ENCODE measurements at regions not wholly inside any gene's neighbourhood (a gene's known extent, or its start where the extent isn't known, plus 50 kb on each side); places are given as distances from the start of the nearest gene placed in this dataset.

DNA sequence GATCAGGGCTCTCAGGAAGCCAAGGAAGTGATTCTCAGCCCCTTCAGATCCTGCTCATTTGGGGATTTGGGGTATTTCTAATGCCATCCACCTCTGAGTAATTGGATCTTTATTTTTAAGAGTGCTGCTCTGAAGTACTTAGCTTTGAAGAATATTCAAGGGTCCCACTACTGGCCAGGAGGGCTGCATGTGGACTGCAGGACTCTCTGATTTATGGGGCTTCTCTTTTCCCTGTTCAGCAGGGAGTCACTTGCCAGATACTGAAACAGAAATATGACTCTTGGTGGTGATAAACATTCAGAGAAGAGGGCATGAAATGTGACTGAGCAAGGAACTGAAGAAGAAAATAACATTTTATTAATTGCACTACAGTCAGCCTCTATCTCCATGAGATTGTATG lies 138.5 kb downstream of the MTX2 start:
- H3K4me3 ChIP-seq: no peak overlapping the region
- no peaks in the 10 kb centered on the region for H3K79me2 ChIP-seq (ENCODE audit: low read depth)
- H3F3A ChIP-seq (ENCODE audit: insufficient read depth, low read depth): no peaks in the 10 kb centered on the region
- intact Hi-C loops (cut with micrococcal nuclease; ENCODE audit: unreplicated experiment): loop anchor here (1.0 kb wide), 1 partner anchor 7 kb away; no protein-coding TSS in a partner anchor
- no peaks in the 10 kb centered on the region for H3K9me2 ChIP-seq (ENCODE audit: insufficient read depth)
- DNase-seq: no peak
- no TSS peak for BruUV-seq (replicated peaks)
- TF ChIP-seq EZH2 (IDR thresholded peaks at IDR 0.05; ENCODE audit: low read depth): no peak
- TF ChIP-seq CTCF (conservative IDR thresholded peaks at IDR 0.05): no peak
- H3K36me3 ChIP-seq (ENCODE audit: low read depth): no peaks in the 10 kb centered on the region
- H4K20me1 ChIP-seq (ENCODE audit: insufficient read depth): no peaks in the 10 kb centered on the region
- no peaks in the 10 kb centered on the region for H3K9me3 ChIP-seq (ENCODE audit: insufficient read depth, low read depth)
- ChIA-PET POLR2A (ENCODE audit: unreplicated experiment) (no interaction called here), CTCF (no interaction called here)
- H3K27me3 ChIP-seq (ENCODE audit: insufficient read depth, low read depth): no peaks in the 10 kb centered on the region
- no peak overlapping the region for H3K4me2 ChIP-seq
- no peaks in the 10 kb centered on the region for H3K4me1 ChIP-seq (replicated peaks; ENCODE audit: insufficient read depth)
- no peak overlapping the region for H3K27ac ChIP-seq
- H2AFZ ChIP-seq: no peak overlapping the region

- Histone ChIP-seq H3K27ac (no peak overlapping the region), H3K4me3 (no peak overlapping the region), H2AFZ (no peak overlapping the region), H3F3A (ENCODE audit: insufficient read depth, low read depth) (no peaks in the 10 kb centered on the region), H3K27me3 (ENCODE audit: insufficient read depth, low read depth) (no peaks in the 10 kb centered on the region), H3K79me2 (ENCODE audit: low read depth) (no peaks in the 10 kb centered on the region), H3K9me3 (ENCODE audit: insufficient read depth, low read depth) (no peaks in the 10 kb centered on the region), H3K4me1 (replicated peaks; ENCODE audit: insufficient read depth) (no peaks in the 10 kb centered on the region), H3K9me2 (ENCODE audit: insufficient read depth) (peaks cover 3% of the 10 kb centered on the region; the same call in 1 of the 2 replicates), H3K4me2 (no peak overlapping the region), H4K20me1 (ENCODE audit: insufficient read depth) (no peaks in the 10 kb centered on the region), H3K36me3 (ENCODE audit: low read depth) (no peaks in the 10 kb centered on the region)
- BruUV-seq (replicated peaks): no TSS peak
- intact Hi-C loops (cut with micrococcal nuclease; ENCODE audit: unreplicated experiment): no loop called here
- ChIA-PET POLR2A (ENCODE audit: unreplicated experiment) (no interaction called here), CTCF (no interaction called here)
- TF ChIP-seq CTCF (conservative IDR thresholded peaks at IDR 0.05) (no peak), EZH2 (IDR thresholded peaks at IDR 0.05; ENCODE audit: low read depth) (no peak)
- peak in 1 of 2 experiments; percentile 20 for DNase-seq
These were observed 140.4 kb downstream of the MTX2 start for GRCh38 chr2:176409671-176410070.

GRCh38 chr2:176412136-176412535 lies 142.9 kb downstream of the MTX2 start:
- Histone ChIP-seq H2AFZ (no peak overlapping the region), H3K4me1 (replicated peaks; ENCODE audit: insufficient read depth) (no peaks in the 10 kb centered on the region), H3K27me3 (ENCODE audit: insufficient read depth, low read depth) (no peaks in the 10 kb centered on the region), H3K4me3 (no peak overlapping the region), H3K4me2 (no peak overlapping the region), H3F3A (ENCODE audit: insufficient read depth, low read depth) (no peaks in the 10 kb centered on the region), H3K79me2 (ENCODE audit: low read depth) (no peaks in the 10 kb centered on the region), H3K9me3 (ENCODE audit: insufficient read depth, low read depth) (no peaks in the 10 kb centered on the region), H3K36me3 (ENCODE audit: low read depth) (no peaks in the 10 kb centered on the region), H3K9me2 (ENCODE audit: insufficient read depth) (peaks cover 6% of the 10 kb centered on the region; the same call in 1 of the 2 replicates), H3K27ac (no peak overlapping the region), H4K20me1 (ENCODE audit: insufficient read depth) (no peaks in the 10 kb centered on the region)
- intact Hi-C loops (cut with micrococcal nuclease; ENCODE audit: unreplicated experiment): no loop called here
- TF ChIP-seq EZH2 (IDR thresholded peaks at IDR 0.05; ENCODE audit: low read depth) (no peak), CTCF (conservative IDR thresholded peaks at IDR 0.05) (no peak)
- BruUV-seq (replicated peaks): no TSS peak
- POLR2A ChIA-PET (ENCODE audit: unreplicated experiment): no interaction called here
- no peak for DNase-seq
- CTCF ChIA-PET: no interaction called here

Data from PC-9 (cell line).